ENCODE measurements at regions not wholly inside any gene's neighbourhood (a gene's known extent, or its start where the extent isn't known, plus 50 kb on each side); places are given as distances from the start of the nearest gene placed in this dataset.
"Not testable (repeated sequence)": the region's sequence is repeated elsewhere in the genome, so short reads cannot be mapped to it uniquely, and the experiment has no call there.

- H3K9me3 ChIP-seq; H3K36me3 ChIP-seq; H3K27me3 ChIP-seq (replicated peaks in 1 of 7); intact Hi-C loops (cut with DNase I; ENCODE audit: low total_unique reads); H3K4me1 ChIP-seq; H3K27ac ChIP-seq; DNase-seq; H3K4me3 ChIP-seq: not testable (repeated sequence)
- WGBS, 5 donors: 70 to 90% (median 85%) methylated on average over 2 of the region's 2 CpGs
Observed at GRCh38 chr13:18773988-18774387, 407.6 kb downstream of the TUBA3C start.

DNA sequence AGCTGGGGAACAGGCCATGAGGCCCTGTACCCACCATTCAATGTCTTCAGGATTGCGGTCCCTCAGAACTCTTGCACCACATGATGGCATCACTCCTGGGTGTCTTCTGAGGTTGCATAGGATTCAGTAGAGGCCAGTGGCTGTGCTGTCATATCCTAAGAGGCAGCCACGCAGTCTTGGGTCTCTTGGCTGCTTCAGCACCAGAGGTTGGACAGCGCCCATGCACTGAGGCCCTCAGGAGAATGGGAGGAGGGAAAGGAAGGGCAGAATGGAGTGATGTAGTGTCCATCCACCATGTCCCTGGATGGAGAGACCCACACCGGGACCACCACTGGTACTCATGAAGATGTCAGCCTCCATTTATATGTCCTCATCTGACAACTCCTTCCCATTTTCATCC lies 439.9 kb downstream of the TUBA3C start:
- H3K4me3 ChIP-seq; H3K4me1 ChIP-seq; H3K36me3 ChIP-seq; H3K27ac ChIP-seq; DNase-seq; H3K9me3 ChIP-seq; intact Hi-C loops (cut with DNase I; ENCODE audit: low total_unique reads); H3K27me3 ChIP-seq (replicated peaks in 1 of 7): not testable (repeated sequence)
- 56 to 79% (median 76%) methylated on average over 4 of the region's 4 CpGs for WGBS, 5 donors

DNA sequence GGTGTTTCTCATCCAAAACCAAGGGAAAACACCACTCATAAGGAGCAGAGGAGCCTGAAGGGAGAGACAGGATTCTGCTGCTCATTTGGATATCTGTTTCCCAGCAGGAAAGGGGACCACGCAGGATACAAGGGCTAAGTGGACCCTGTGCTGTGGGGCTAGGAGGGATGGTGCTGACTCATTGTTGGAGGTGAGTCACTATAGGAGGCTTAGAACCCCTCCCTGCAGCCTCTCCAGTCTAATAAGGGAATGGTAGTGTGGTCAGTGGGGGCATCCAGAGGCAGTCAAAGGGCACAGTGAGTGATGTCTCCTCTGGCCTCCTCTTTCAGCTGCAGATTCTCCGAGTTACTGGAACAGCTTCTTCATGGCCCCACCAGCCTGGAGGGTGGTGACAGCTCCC lies 442.3 kb downstream of the TUBA3C start:
- Histone ChIP-seq H3K27ac (no peak overlapping the region), H3K27me3 (replicated peaks in 1 of 7) (no peaks in the 10 kb centered on the region), H3K36me3 (no peaks in the 10 kb centered on the region), H3K4me3 (no peak overlapping the region), H3K4me1 (no peaks in the 10 kb centered on the region), H3K9me3 (peaks cover 0 to 15% (median under 1%) of the 10 kb centered on the region in 8 donors)
- WGBS, 5 donors: 60 to 87% (median 70%) methylated on average over 2 of the region's 2 CpGs
- intact Hi-C loops (cut with DNase I; ENCODE audit: low total_unique reads): no loop called here
- no peak for TF ChIP-seq POLR2AphosphoS5 (IDR thresholded peaks at IDR 0.05)
- TF ChIP-seq POLR2A (IDR thresholded peaks at IDR 0.05): no peak
- TF ChIP-seq CTCF (IDR thresholded peaks at IDR 0.05 in 8 of 11, conservative IDR thresholded peaks at IDR 0.05 in 3 of 11): no peak
- DNase-seq: no peak

DNA sequence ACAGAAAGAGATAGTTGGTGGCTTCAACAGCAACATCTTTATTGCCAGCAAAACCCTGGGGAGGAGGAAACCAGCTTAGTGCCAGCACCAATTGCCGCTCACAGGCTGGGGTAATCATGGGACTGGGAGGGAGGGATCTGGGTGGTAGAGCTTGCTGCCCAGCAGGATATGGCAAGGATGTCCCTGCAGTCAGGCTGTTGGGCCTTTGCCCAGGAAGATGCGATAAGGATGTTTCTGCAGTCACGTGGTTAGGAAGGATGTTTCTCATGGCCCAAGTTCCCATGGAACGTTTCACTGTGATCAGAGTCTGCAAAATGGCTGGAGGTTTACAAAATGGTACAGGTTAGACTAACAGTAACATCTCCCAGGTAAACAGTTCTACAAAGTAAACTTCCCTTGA lies 443.5 kb downstream of the TUBA3C start:
- intact Hi-C loops (cut with DNase I; ENCODE audit: low total_unique reads); H3K4me3 ChIP-seq; H3K27me3 ChIP-seq (replicated peaks in 1 of 7); DNase-seq; H3K4me1 ChIP-seq; H3K36me3 ChIP-seq; H3K27ac ChIP-seq: not testable (repeated sequence)
- H3K9me3 ChIP-seq: peaks cover 0 to 12% (median 3%) of the 10 kb centered on the region in 8 donors
- 48 to 60% (median 55%) methylated on average over 4 of the region's 4 CpGs for WGBS, 5 donors

- DNase-seq; H3K9me3 ChIP-seq; H3K36me3 ChIP-seq; H3K4me3 ChIP-seq; H3K27me3 ChIP-seq (replicated peaks in 1 of 7); intact Hi-C loops (cut with DNase I; ENCODE audit: low total_unique reads); H3K4me1 ChIP-seq; H3K27ac ChIP-seq: not testable (repeated sequence)
- 83 to 94% (median 90%) methylated on average over 10 to 17 of the region's 17 CpGs for WGBS, 5 donors
Observed at GRCh38 chr13:18727138-18727537, 454.5 kb downstream of the TUBA3C start.

GRCh38 chr13:18726524-18726923 lies 455.1 kb downstream of the TUBA3C start:
- H3K36me3 ChIP-seq; H3K4me1 ChIP-seq; H3K27me3 ChIP-seq (replicated peaks in 1 of 7); H3K27ac ChIP-seq; DNase-seq; H3K9me3 ChIP-seq; H3K4me3 ChIP-seq; intact Hi-C loops (cut with DNase I; ENCODE audit: low total_unique reads): not testable (repeated sequence)
- 88 to 97% (median 91%) methylated on average over 12 to 17 of the region's 17 CpGs for WGBS, 5 donors

- intact Hi-C loops (cut with DNase I; ENCODE audit: low total_unique reads); H3K4me3 ChIP-seq; H3K27ac ChIP-seq; H3K4me1 ChIP-seq; DNase-seq; H3K36me3 ChIP-seq; H3K27me3 ChIP-seq (replicated peaks in 1 of 7); H3K9me3 ChIP-seq: not testable (repeated sequence)
- 38 to 75% (median 64%) methylated on average over 5 to 18 of the region's 27 CpGs for WGBS, 5 donors
Observed at GRCh38 chr13:18725242-18725822, 456.3 kb downstream of the TUBA3C start.
